Trophoblast cell (in vitro differentiated cells and primary cell): ENCODE measurements at regions not wholly inside any gene's neighbourhood (a gene's known extent, or its start where the extent isn't known, plus 50 kb on each side); places are given as distances from the start of the nearest gene placed in this dataset.
"Not testable (repeated sequence)": the region's sequence is repeated elsewhere in the genome, so short reads cannot be mapped to it uniquely, and the experiment has no call there.

ENCODE experiments used
- DNase-seq, 2 donors: peaks; one replicate each; pipeline ENCODE4 v3.0.0-alpha.2; 2016
- H2AFZ ChIP-seq: 2 replicates; pipeline ENCODE4 v1.6.1; 2013; ENCODE audit warnings: low read length, moderate library complexity, mild to moderate bottlenecking; ENCODE audit not compliant: insufficient read depth, poor library complexity
- H2AK5ac ChIP-seq: 2 replicates; pipeline ENCODE4 v1.6.1; 2013; ENCODE audit warnings: mild to moderate bottlenecking, low read length
- H2BK120ac ChIP-seq: 2 replicates; pipeline ENCODE4 v1.6.1; 2013; ENCODE audit warnings: low read length, mild to moderate bottlenecking, moderate library complexity; ENCODE audit not compliant: insufficient read depth, poor library complexity
- H2BK12ac ChIP-seq: 2 replicates; pipeline ENCODE4 v1.6.1; 2013; ENCODE audit warnings: mild to moderate bottlenecking, low read length, moderate library complexity
- H2BK5ac ChIP-seq: 2 replicates; pipeline ENCODE4 v1.6.1; 2013; ENCODE audit warnings: low read length, low read depth, moderate library complexity, mild to moderate bottlenecking; ENCODE audit not compliant: poor library complexity
- H3K14ac ChIP-seq: 2 replicates; pipeline ENCODE4 v1.6.1; 2013; ENCODE audit warnings: mild to moderate bottlenecking, low read length
- H3K18ac ChIP-seq: 2 replicates; pipeline ENCODE4 v1.6.1; 2013; ENCODE audit warnings: mild to moderate bottlenecking, low read length
- H3K23ac ChIP-seq: 2 replicates; pipeline ENCODE4 v1.6.1; 2013; ENCODE audit warnings: low read length
- H3K27ac ChIP-seq: 2 replicates; pipeline ENCODE4 v1.5.1; 2013; ENCODE audit warnings: low read depth, mild to moderate bottlenecking, inconsistent platforms, low read length, moderate library complexity
- H3K27me3 ChIP-seq: 2 replicates; pipeline ENCODE4 v1.6.1; 2013; ENCODE audit warnings: inconsistent platforms, mild to moderate bottlenecking, low read length, moderate library complexity; ENCODE audit not compliant: insufficient read depth
- H3K36me3 ChIP-seq, 2 experiments: 1 replicate in 1 of 2; 2 replicates in 1 of 2; pipeline ENCODE4 v1.6.1; 2013; ENCODE audit warnings: low read length in 2 of 2, mild to moderate bottlenecking in 2 of 2, moderate library complexity in 1 of 2; ENCODE audit not compliant: insufficient read depth in 2 of 2, control insufficient read depth in 1 of 2
- H3K4ac ChIP-seq: 2 replicates; pipeline ENCODE4 v1.6.1; 2013; ENCODE audit warnings: low read depth, mild to moderate bottlenecking, low read length, moderate library complexity
- H3K4me1 ChIP-seq, 2 experiments: 1 replicate in 1 of 2; 2 replicates in 1 of 2; pipeline ENCODE4 v1.6.1; 2013; ENCODE audit warnings: low read length in 2 of 2, mild to moderate bottlenecking in 2 of 2, moderate library complexity in 1 of 2; ENCODE audit not compliant: insufficient read depth in 2 of 2, control insufficient read depth in 1 of 2
- H3K4me2 ChIP-seq: 2 replicates; pipeline ENCODE4 v1.6.1; 2013; ENCODE audit warnings: inconsistent platforms, mild to moderate bottlenecking, low read length, moderate library complexity
- H3K4me3 ChIP-seq: 2 replicates; pipeline ENCODE4 v1.5.1; 2013; ENCODE audit warnings: mild to moderate bottlenecking, low read depth, low read length, inconsistent platforms
- H3K79me1 ChIP-seq: one replicate; pipeline ENCODE4 v1.6.1; 2013; ENCODE audit warnings: low read length
- H3K79me2 ChIP-seq: 2 replicates; pipeline ENCODE4 v1.6.1; 2013; ENCODE audit warnings: low read length, mild to moderate bottlenecking; ENCODE audit not compliant: control insufficient read depth, insufficient read depth, poor library complexity
- H3K9ac ChIP-seq: 2 replicates; pipeline ENCODE4 v1.6.1; 2013; ENCODE audit warnings: mild to moderate bottlenecking, low read length
- H3K9me3 ChIP-seq: 2 replicates; pipeline ENCODE4 v1.6.1; 2013; ENCODE audit warnings: low read depth, mild to moderate bottlenecking, control low read depth, inconsistent platforms, low read length; ENCODE audit not compliant: insufficient read depth
- H4K12ac ChIP-seq: 2 replicates; pipeline ENCODE4 v1.6.1; 2013; ENCODE audit warnings: low read depth, mild to moderate bottlenecking, low read length, moderate library complexity
- H4K8ac ChIP-seq: 2 replicates; pipeline ENCODE4 v1.6.1; 2013; ENCODE audit warnings: low read depth, mild to moderate bottlenecking, low read length, moderate library complexity
- H4K91ac ChIP-seq: one replicate; pipeline ENCODE4 v1.6.1; 2013; ENCODE audit warnings: low read depth, mild to moderate bottlenecking, low read length, moderate library complexity
- WGBS: extraction: QIAGEN DNeasy Blood & Tissue Kit; methylation state at CpG from one replicate; pipeline ENCODE4 v1.1.7; 2013; ENCODE audit warnings: missing lambda C conversion rate; ENCODE audit not compliant: insufficient read length, insufficient coverage; ENCODE audit errors: extremely low coverage; 5-methylcytosine and 5-hydroxymethylcytosine counted together

DNA sequence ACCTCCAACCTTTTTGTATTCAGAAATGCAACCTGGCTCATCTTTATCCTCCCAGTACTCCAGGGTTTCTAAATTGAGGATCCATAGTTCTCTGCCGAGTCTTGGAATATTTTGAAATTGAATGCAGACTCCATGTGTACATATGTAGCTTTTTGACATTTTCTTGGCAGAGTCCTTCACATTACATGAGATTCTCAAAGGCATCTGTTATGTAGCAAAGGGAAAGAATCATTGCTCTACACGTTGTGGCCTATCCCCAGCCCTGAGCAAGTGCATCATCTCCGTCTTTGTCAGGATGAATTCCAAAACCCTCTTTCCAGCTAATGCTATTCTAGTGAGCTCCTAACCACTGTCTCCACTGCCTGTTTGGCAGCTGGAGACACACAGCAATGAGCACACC is 742.9 kb downstream of the DHX35 start:
- WGBS: no CpG with 5 or more reads among the region's 3 CpGs
- H3K9me3 ChIP-seq: no peaks in the 10 kb centered on the region
- no peak overlapping the region for H3K4me2 ChIP-seq
- H3K9ac ChIP-seq: no peak overlapping the region
- H4K8ac ChIP-seq: no peak overlapping the region
- H2BK12ac ChIP-seq: no peak overlapping the region
- H3K27me3 ChIP-seq: no peaks in the 10 kb centered on the region
- no peak overlapping the region for H3K4ac ChIP-seq
- H3K14ac ChIP-seq: no peak overlapping the region
- no peak overlapping the region for H3K23ac ChIP-seq
- H2AK5ac ChIP-seq: no peak overlapping the region
- no peaks in the 10 kb centered on the region for H3K79me2 ChIP-seq
- no peaks in the 10 kb centered on the region for H3K36me3 ChIP-seq
- H3K4me3 ChIP-seq: no peak overlapping the region
- H2AFZ ChIP-seq: no peak overlapping the region
- no peak overlapping the region for H2BK120ac ChIP-seq
- no peak overlapping the region for H2BK5ac ChIP-seq
- H4K12ac ChIP-seq: no peak overlapping the region
- H4K91ac ChIP-seq: no peak overlapping the region
- no peak overlapping the region for H3K27ac ChIP-seq
- H3K4me1 ChIP-seq: no peaks in the 10 kb centered on the region
- DNase-seq: no peak
- H3K79me1 ChIP-seq: no peaks in the 10 kb centered on the region
- no peak overlapping the region for H3K18ac ChIP-seq

DNA sequence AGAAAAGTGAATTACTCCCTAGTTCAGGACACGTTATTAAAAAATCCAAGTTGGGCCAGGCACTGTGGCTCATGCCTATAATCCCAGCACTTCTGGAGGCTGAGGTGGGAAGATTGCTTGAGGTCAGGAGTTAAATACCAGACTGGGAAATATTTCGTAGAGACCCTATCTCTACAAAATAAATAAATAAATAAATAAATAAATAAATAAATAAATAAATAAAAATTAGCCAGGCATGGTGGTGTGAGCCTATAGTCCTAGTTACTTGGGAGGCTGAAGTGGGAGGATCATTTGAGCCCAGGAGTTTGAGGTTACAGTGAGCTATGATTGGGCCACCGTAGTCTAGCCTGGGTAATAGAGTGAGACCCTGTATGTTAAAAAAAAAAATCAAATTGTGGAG is 741.2 kb downstream of the DHX35 start:
- not testable (repeated sequence) for H3K27ac ChIP-seq, H2AFZ ChIP-seq, H4K12ac ChIP-seq, DNase-seq, H3K79me2 ChIP-seq, H3K23ac ChIP-seq, H3K36me3 ChIP-seq, H3K18ac ChIP-seq, H3K4ac ChIP-seq, H3K4me2 ChIP-seq, H3K9ac ChIP-seq, H4K8ac ChIP-seq, H2BK5ac ChIP-seq, H3K27me3 ChIP-seq, H3K4me3 ChIP-seq, H3K79me1 ChIP-seq, H3K14ac ChIP-seq, H2AK5ac ChIP-seq, H4K91ac ChIP-seq, H2BK120ac ChIP-seq, H2BK12ac ChIP-seq, H3K9me3 ChIP-seq, H3K4me1 ChIP-seq
- no CpG with 5 or more reads among the region's 3 CpGs for WGBS

DNA sequence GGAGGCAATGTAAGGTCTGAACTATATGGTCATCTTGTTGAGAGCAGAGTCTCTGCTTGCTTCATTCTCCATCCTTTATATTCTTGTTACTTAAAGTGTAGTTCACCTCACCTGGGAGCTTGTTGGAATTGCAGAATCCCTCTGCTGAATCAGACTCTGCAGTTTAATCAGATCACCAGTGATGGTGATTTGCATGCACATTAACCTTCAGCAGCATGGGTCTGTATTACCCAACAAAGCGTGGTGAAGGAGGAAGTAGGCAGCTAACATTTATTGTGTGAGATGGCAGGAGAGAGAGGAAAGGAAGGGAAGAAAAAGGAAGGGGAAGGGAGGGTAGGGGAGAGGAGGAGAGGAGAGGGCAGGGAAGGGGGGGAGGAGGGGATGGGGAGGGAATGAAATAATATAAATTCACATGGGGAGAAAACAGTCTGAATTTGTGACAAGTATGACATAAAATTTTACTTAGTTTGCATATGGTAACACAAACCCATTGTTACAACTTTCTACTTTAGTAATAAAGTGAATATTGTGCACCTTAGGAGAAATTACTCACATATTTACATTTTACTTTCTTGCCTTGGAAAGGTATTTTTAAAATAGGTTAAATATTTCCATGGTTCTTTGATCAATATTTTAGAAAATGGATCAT is 740.7 kb downstream of the DHX35 start:
- Histone ChIP-seq H2BK5ac (no peak overlapping the region), H2BK12ac (no peak overlapping the region), H3K18ac (no peak overlapping the region), H2AFZ (no peak overlapping the region), H2BK120ac (no peak overlapping the region), H3K27ac (no peak overlapping the region), H4K12ac (no peak overlapping the region), H3K27me3 (no peaks in the 10 kb centered on the region), H3K4me1 (no peaks in the 10 kb centered on the region), H3K9me3 (no peaks in the 10 kb centered on the region), H4K91ac (no peak overlapping the region), H3K23ac (no peak overlapping the region), H3K9ac (no peak overlapping the region), H3K36me3 (no peaks in the 10 kb centered on the region), H3K4ac (no peak overlapping the region), H3K14ac (no peak overlapping the region), H4K8ac (no peak overlapping the region), H2AK5ac (no peak overlapping the region), H3K4me2 (no peak overlapping the region), H3K79me1 (no peaks in the 10 kb centered on the region), H3K4me3 (no peak overlapping the region), H3K79me2 (no peaks in the 10 kb centered on the region)
- WGBS: no CpG with 5 or more reads among the region's 1 CpG
- DNase-seq: no peak

DNA sequence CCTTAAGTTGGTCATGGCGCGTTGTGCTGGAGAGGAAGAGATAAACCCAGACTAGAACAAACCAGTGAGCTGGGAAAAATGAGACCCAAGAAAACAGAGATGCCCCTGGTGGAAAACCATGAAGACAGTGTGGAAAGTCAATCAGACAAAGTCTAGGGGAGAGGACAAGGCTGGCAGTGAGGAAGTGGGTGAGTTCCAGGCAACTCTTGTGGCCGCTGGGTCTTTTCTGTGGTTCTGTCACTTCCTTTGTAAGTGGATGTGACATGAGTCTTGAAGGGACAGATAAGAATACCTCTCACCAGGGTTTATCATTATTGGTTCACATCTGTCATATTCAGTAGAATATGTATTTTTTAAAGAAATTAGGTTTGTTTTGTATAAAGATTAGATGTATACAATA is 738.4 kb downstream of the DHX35 start:
- Histone ChIP-seq H3K79me1 (no peaks in the 10 kb centered on the region), H3K79me2 (no peaks in the 10 kb centered on the region), H4K91ac (no peak overlapping the region), H3K27me3 (no peaks in the 10 kb centered on the region), H3K4me3 (no peak overlapping the region), H3K27ac (no peak overlapping the region), H3K14ac (no peak overlapping the region), H2BK12ac (no peak overlapping the region), H2BK120ac (no peak overlapping the region), H3K9me3 (no peaks in the 10 kb centered on the region), H3K23ac (no peak overlapping the region), H3K9ac (no peak overlapping the region), H2BK5ac (no peak overlapping the region), H3K4ac (no peak overlapping the region), H4K12ac (no peak overlapping the region), H3K4me2 (no peak overlapping the region), H3K18ac (no peak overlapping the region), H2AK5ac (no peak overlapping the region), H3K36me3 (no peaks in the 10 kb centered on the region), H2AFZ (no peak overlapping the region), H3K4me1 (no peaks in the 10 kb centered on the region), H4K8ac (no peak overlapping the region)
- no CpG with 5 or more reads among the region's 3 CpGs for WGBS
- no peak for DNase-seq
